Mesendoderm (in vitro differentiated cells): ENCODE measurements at regions not wholly inside any gene's neighbourhood (a gene's known extent, or its start where the extent isn't known, plus 50 kb on each side); places are given as distances from the start of the nearest gene placed in this dataset.

Experiments
- DNase-seq: peaks from one replicate; pipeline ENCODE4 v3.0.0; 2013
- H2AK5ac ChIP-seq: 2 replicates; pipeline ENCODE4 v1.6.1; 2013; ENCODE audit warnings: low read length, inconsistent platforms
- H2BK120ac ChIP-seq: 2 replicates; pipeline ENCODE4 v1.6.1; 2013; ENCODE audit warnings: low read depth, mild to moderate bottlenecking, low read length, moderate library complexity, mixed read lengths
- H2BK15ac ChIP-seq: replicated peaks from 2 replicates; pipeline ENCODE4 v1.6.1; 2013; ENCODE audit warnings: low read depth, mild to moderate bottlenecking, moderate library complexity
- H2BK5ac ChIP-seq: 2 replicates; pipeline ENCODE4 v1.6.1; 2013; ENCODE audit warnings: low read length, inconsistent platforms
- H3K18ac ChIP-seq: 2 replicates; pipeline ENCODE4 v1.6.1; 2013; ENCODE audit warnings: mild to moderate bottlenecking, low read length, mixed read lengths
- H3K23ac ChIP-seq: one replicate; pipeline ENCODE4 v1.6.1; 2013; ENCODE audit warnings: low read length
- H3K27ac ChIP-seq: 2 replicates; pipeline ENCODE4 v1.5.1; 2013; ENCODE audit warnings: low read depth, mild to moderate bottlenecking, inconsistent platforms, low read length, moderate library complexity
- H3K27me3 ChIP-seq: 2 replicates; pipeline ENCODE4 v1.6.1; 2013; ENCODE audit warnings: low read length, control low read depth, mild to moderate bottlenecking, inconsistent platforms; ENCODE audit not compliant: insufficient read depth, poor library complexity
- H3K36me3 ChIP-seq: 2 replicates; pipeline ENCODE4 v1.6.1; 2013; ENCODE audit warnings: low read length, inconsistent platforms; ENCODE audit not compliant: control insufficient read depth, insufficient read depth
- H3K4ac ChIP-seq: one replicate; pipeline ENCODE4 v1.6.1; 2013; ENCODE audit warnings: low read depth, mild to moderate bottlenecking, low read length, moderate library complexity
- H3K4me1 ChIP-seq: 2 replicates; pipeline ENCODE4 v1.6.1; 2013; ENCODE audit warnings: low read depth, low read length, inconsistent platforms; ENCODE audit not compliant: control insufficient read depth
- H3K4me2 ChIP-seq: 2 replicates; pipeline ENCODE4 v1.6.1; 2013; ENCODE audit warnings: low read length
- H3K4me3 ChIP-seq: 2 replicates; pipeline ENCODE4 v1.5.1; 2013; ENCODE audit warnings: mild to moderate bottlenecking, low read length
- H3K56ac ChIP-seq: one replicate; pipeline ENCODE4 v1.6.1; 2013; ENCODE audit warnings: low read length
- H3K79me1 ChIP-seq: 2 replicates; pipeline ENCODE4 v1.6.1; 2013; ENCODE audit warnings: low read length, inconsistent platforms
- H3K79me2 ChIP-seq: 2 replicates; pipeline ENCODE4 v1.6.1; 2013; ENCODE audit warnings: mild to moderate bottlenecking, low read length; ENCODE audit not compliant: control insufficient read depth, insufficient read depth
- H3K9ac ChIP-seq: 2 replicates; pipeline ENCODE4 v1.6.1; 2013; ENCODE audit warnings: low read length, inconsistent platforms
- H4K5ac ChIP-seq: one replicate; pipeline ENCODE4 v1.6.1; 2013; ENCODE audit warnings: low read length
- H4K8ac ChIP-seq: one replicate; pipeline ENCODE4 v1.6.1; 2013; ENCODE audit warnings: low read depth, mild to moderate bottlenecking, control low read depth, low read length, moderate library complexity
- WGBS: extraction: QIAGEN DNeasy Blood & Tissue Kit; methylation state at CpG from one replicate; pipeline ENCODE4 v1.1.7; 2013; ENCODE audit warnings: low lambda C conversion rate, missing lambda C conversion rate; ENCODE audit not compliant: insufficient coverage; ENCODE audit errors: extremely low coverage; 5-methylcytosine and 5-hydroxymethylcytosine counted together

DNA sequence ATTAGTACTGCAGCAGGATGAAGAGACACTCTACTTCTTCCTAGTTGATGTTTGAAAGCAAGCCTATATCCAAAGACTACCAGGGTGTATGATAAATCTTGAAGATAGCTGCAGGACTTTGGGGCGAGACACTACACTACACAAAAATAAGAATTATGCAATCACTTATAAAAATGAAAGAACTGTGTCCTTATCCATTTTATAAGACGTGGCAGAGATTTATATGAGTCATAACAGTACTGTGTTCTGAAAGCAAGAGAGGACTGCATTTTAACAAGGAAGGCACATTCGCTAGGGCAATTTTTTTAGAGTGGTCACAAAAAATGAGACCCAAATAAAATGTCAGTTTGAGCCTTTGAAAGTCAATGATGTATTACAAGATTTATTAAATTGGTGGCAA lies 617.0 kb upstream of the LINC00305 start:
- Histone ChIP-seq H3K9ac (no peak overlapping the region), H4K5ac (no peak overlapping the region), H3K4me3 (no peak overlapping the region), H3K27me3 (no peaks in the 10 kb centered on the region), H3K4ac (no peak overlapping the region), H3K4me1 (no peaks in the 10 kb centered on the region), H3K79me2 (no peaks in the 10 kb centered on the region), H2BK15ac (no peak overlapping the region), H3K18ac (no peak overlapping the region), H3K27ac (no peak overlapping the region), H3K23ac (no peak overlapping the region), H3K79me1 (no peaks in the 10 kb centered on the region), H3K56ac (no peak overlapping the region), H2BK120ac (no peak overlapping the region), H3K4me2 (no peak overlapping the region), H3K36me3 (no peaks in the 10 kb centered on the region), H2AK5ac (no peak overlapping the region), H4K8ac (no peak overlapping the region), H2BK5ac (no peak overlapping the region)
- no peak for DNase-seq
- no CpG with 5 or more reads among the region's 3 CpGs for WGBS

DNA sequence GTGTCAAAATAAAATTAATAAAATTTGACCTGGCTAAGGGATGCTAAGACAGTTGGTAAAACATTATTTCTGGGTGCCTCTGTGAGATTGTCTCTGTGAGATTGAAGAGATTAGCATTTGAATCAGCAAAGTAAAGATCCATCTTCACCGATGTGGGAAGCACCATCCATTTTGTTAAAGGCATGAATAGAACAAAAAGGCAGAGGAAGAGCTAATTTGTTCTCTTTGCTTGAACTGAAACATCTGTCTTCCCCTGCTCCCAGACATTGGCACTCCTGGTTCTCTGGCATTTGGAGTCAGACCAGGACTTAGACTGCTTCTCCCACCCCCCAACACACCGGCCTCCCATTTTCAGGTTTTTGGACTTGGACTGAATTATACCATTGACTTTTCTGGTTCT lies 603.8 kb upstream of the LINC00305 start:
- Histone ChIP-seq H3K79me2 (no peaks in the 10 kb centered on the region), H3K4ac (no peak overlapping the region), H3K18ac (no peak overlapping the region), H2BK5ac (no peak overlapping the region), H2AK5ac (no peak overlapping the region), H3K4me3 (no peak overlapping the region), H3K56ac (no peak overlapping the region), H4K8ac (no peak overlapping the region), H3K4me2 (no peak overlapping the region), H3K23ac (no peak overlapping the region), H3K27me3 (no peaks in the 10 kb centered on the region), H2BK120ac (no peak overlapping the region), H2BK15ac (no peak overlapping the region), H3K4me1 (no peaks in the 10 kb centered on the region), H4K5ac (no peak overlapping the region), H3K27ac (no peak overlapping the region), H3K36me3 (no peaks in the 10 kb centered on the region), H3K79me1 (no peaks in the 10 kb centered on the region), H3K9ac (no peak overlapping the region)
- no CpG with 5 or more reads among the region's 2 CpGs for WGBS
- DNase-seq, result no peak

DNA sequence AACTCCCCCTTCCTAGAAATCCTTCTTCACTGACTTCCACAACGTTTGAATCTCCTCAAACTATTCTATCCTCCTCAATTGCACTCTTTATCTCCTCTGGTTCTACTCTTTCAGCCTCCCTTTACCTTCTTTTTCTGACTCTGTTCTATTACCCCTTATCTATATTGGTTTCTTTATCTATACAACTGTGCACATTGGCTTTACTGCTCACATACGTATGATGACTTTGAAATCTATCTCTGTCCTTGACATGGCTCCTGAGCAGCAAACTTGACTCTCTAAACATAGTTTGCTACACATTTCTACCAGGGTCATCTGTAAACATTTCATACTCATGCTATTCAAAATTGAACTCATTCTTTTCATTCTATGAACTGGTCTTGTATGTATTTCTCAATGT lies 601.0 kb upstream of the LINC00305 start:
- Histone ChIP-seq H3K4ac (no peak overlapping the region), H2BK5ac (no peak overlapping the region), H3K79me2 (no peaks in the 10 kb centered on the region), H4K8ac (no peak overlapping the region), H3K4me1 (no peaks in the 10 kb centered on the region), H3K79me1 (no peaks in the 10 kb centered on the region), H3K27me3 (no peaks in the 10 kb centered on the region), H2AK5ac (no peak overlapping the region), H4K5ac (no peak overlapping the region), H3K9ac (no peak overlapping the region), H3K27ac (no peak overlapping the region), H3K4me2 (no peak overlapping the region), H3K36me3 (no peaks in the 10 kb centered on the region), H3K23ac (no peak overlapping the region), H3K56ac (no peak overlapping the region), H3K18ac (no peak overlapping the region), H2BK15ac (no peak overlapping the region), H2BK120ac (no peak overlapping the region), H3K4me3 (no peak overlapping the region)
- no CpG with 5 or more reads among the region's 2 CpGs for WGBS
- DNase-seq, result no peak

DNA sequence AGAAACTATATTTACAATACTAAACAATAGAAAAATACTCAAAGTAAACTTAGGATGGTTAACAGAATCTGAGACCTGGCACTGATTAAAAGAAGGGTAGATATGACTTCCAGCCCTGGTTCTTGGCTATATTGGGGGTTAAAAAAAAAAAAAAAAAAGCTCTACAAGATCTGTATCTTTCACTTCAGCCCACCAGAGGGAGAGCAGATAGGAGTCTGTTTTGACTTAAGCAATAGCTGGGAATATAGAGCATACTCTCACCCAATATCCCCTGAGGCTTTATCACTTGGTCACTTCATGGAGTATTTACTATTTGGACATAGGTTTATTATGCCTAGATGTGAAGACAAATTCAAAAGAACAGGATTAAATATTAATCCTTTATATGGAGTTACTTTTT lies 598.9 kb upstream of the LINC00305 start:
- H3K4me3 ChIP-seq, result no peak overlapping the region
- no peak overlapping the region for H4K8ac ChIP-seq
- H3K79me1 ChIP-seq, result no peaks in the 10 kb centered on the region
- H2BK120ac ChIP-seq, result no peak overlapping the region
- H3K27me3 ChIP-seq, result no peaks in the 10 kb centered on the region
- no peak overlapping the region for H3K9ac ChIP-seq
- DNase-seq, result peak; percentile 50
- no peak overlapping the region for H2BK5ac ChIP-seq
- H3K18ac ChIP-seq, result no peak overlapping the region
- H3K4ac ChIP-seq, result no peak overlapping the region
- H3K36me3 ChIP-seq, result no peaks in the 10 kb centered on the region
- no peaks in the 10 kb centered on the region for H3K4me1 ChIP-seq
- no peak overlapping the region for H3K23ac ChIP-seq
- H3K79me2 ChIP-seq, result no peaks in the 10 kb centered on the region
- no peak overlapping the region for H3K4me2 ChIP-seq
- no peak overlapping the region for H2BK15ac ChIP-seq
- H4K5ac ChIP-seq, result no peak overlapping the region
- H3K27ac ChIP-seq, result no peak overlapping the region
- H3K56ac ChIP-seq, result no peak overlapping the region
- H2AK5ac ChIP-seq, result no peak overlapping the region

DNA sequence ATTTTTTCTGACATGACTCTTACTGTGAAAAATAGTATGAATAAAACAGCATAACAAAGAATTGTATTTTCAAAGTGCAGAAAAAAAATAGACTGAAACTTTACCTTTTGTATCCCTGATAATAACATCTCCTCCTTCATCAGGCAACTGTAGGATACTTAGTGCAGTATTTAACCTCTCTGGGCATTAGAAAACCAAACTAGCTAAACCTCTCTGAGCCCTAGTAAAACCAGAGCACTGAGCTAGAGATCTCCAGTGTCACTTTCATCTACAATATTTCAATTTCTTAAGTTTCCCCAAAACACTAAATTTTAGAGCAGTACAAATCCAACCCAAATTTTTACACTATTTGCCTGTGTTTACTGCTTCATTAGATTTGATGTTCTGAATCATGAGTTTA lies 594.0 kb upstream of the LINC00305 start:
- Histone ChIP-seq H3K27ac (no peak overlapping the region), H2BK15ac (no peak overlapping the region), H3K9ac (no peak overlapping the region), H2AK5ac (no peak overlapping the region), H4K5ac (no peak overlapping the region), H3K56ac (no peak overlapping the region), H3K4me3 (no peak overlapping the region), H3K4ac (no peak overlapping the region), H3K4me2 (no peak overlapping the region), H3K23ac (no peak overlapping the region), H3K18ac (no peak overlapping the region), H3K79me1 (no peaks in the 10 kb centered on the region), H3K27me3 (no peaks in the 10 kb centered on the region), H2BK120ac (no peak overlapping the region), H2BK5ac (no peak overlapping the region), H3K79me2 (no peaks in the 10 kb centered on the region), H3K4me1 (no peaks in the 10 kb centered on the region), H4K8ac (no peak overlapping the region), H3K36me3 (no peaks in the 10 kb centered on the region)
- no peak for DNase-seq

DNA sequence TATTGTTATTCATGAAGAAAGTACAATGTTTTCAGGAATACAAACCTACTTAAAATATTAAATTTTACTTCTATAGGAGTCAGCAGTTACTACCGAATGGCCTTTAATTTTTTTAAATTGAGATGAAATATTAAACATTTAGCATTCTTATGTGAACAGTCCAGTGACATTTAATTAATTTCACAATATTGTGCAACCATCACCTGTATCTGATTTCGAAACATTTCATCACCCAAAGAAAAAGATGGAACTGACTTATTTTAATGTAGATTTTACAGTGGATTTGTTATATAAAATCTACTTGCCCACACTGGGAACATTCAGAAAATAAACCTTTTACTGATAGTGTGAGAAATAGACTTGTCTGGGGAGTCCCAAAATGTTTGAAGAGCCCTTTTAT lies 585.2 kb upstream of the LINC00305 start:
- no peak overlapping the region for H2BK5ac ChIP-seq
- H3K18ac ChIP-seq, result no peak overlapping the region
- H2BK15ac ChIP-seq, result no peak overlapping the region
- H3K27me3 ChIP-seq, result no peaks in the 10 kb centered on the region
- no peak overlapping the region for H3K9ac ChIP-seq
- no peak overlapping the region for H3K4me3 ChIP-seq
- WGBS, result no CpG with 5 or more reads among the region's 2 CpGs
- no peaks in the 10 kb centered on the region for H3K79me1 ChIP-seq
- H3K56ac ChIP-seq, result no peak overlapping the region
- no peak for DNase-seq
- no peak overlapping the region for H3K4ac ChIP-seq
- no peaks in the 10 kb centered on the region for H3K36me3 ChIP-seq
- no peak overlapping the region for H2AK5ac ChIP-seq
- H4K5ac ChIP-seq, result no peak overlapping the region
- no peak overlapping the region for H3K4me2 ChIP-seq
- no peaks in the 10 kb centered on the region for H3K4me1 ChIP-seq
- H4K8ac ChIP-seq, result no peak overlapping the region
- H3K79me2 ChIP-seq, result no peaks in the 10 kb centered on the region
- H3K27ac ChIP-seq, result no peak overlapping the region
- H3K23ac ChIP-seq, result no peak overlapping the region
- no peak overlapping the region for H2BK120ac ChIP-seq
